Nephron progenitor cell (in vitro differentiated cells): ENCODE measurements at regions not wholly inside any gene's neighbourhood (a gene's known extent, or its start where the extent isn't known, plus 50 kb on each side); places are given as distances from the start of the nearest gene placed in this dataset.

ENCODE experiments used
- DNase-seq: peaks from one replicate; pipeline ENCODE4 v3.0.0; 2021
- H3K27ac Mint-ChIP-seq: 2 replicates; pipeline ENCODE4 v1.8.0; 2021; ENCODE audit warnings: mild to moderate bottlenecking, moderate library complexity, mixed read lengths
- H3K27me3 Mint-ChIP-seq: 2 replicates; pipeline ENCODE4 v1.8.0; 2021; ENCODE audit warnings: mild to moderate bottlenecking, low read depth, mixed read lengths; ENCODE audit not compliant: poor library complexity
- H3K36me3 Mint-ChIP-seq: 2 replicates; pipeline ENCODE4 v1.8.0; 2021; ENCODE audit warnings: low read depth, mixed read lengths
- H3K4me1 Mint-ChIP-seq: 2 replicates; pipeline ENCODE4 v1.8.0; 2021; ENCODE audit warnings: mixed read lengths
- H3K4me3 Mint-ChIP-seq: 2 replicates; pipeline ENCODE4 v1.8.0; 2021; ENCODE audit warnings: mild to moderate bottlenecking, moderate library complexity, mixed read lengths
- H3K9me3 Mint-ChIP-seq: 2 replicates; pipeline ENCODE4 v1.8.0; 2021; ENCODE audit warnings: mild to moderate bottlenecking, moderate library complexity, mixed read lengths
- TF ChIP-seq, protein P1 (sequence below): fragments of 200-600 bp; sonication (generic); IDR thresholded peaks from 2 replicates; pipeline ENCODE4 v1.5.0; 2021; ENCODE audit warnings: antibody characterized with exemption

GRCh38 chr2:145100301-145100700 lies 580.4 kb upstream of the ZEB2 start:
- TF ChIP-seq, protein P1, sequence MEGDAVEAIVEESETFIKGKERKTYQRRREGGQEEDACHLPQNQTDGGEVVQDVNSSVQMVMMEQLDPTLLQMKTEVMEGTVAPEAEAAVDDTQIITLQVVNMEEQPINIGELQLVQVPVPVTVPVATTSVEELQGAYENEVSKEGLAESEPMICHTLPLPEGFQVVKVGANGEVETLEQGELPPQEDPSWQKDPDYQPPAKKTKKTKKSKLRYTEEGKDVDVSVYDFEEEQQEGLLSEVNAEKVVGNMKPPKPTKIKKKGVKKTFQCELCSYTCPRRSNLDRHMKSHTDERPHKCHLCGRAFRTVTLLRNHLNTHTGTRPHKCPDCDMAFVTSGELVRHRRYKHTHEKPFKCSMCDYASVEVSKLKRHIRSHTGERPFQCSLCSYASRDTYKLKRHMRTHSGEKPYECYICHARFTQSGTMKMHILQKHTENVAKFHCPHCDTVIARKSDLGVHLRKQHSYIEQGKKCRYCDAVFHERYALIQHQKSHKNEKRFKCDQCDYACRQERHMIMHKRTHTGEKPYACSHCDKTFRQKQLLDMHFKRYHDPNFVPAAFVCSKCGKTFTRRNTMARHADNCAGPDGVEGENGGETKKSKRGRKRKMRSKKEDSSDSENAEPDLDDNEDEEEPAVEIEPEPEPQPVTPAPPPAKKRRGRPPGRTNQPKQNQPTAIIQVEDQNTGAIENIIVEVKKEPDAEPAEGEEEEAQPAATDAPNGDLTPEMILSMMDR: no peak
- no peaks in the 10 kb centered on the region for H3K36me3 Mint-ChIP-seq
- peaks cover 7% of the 10 kb centered on the region for H3K9me3 Mint-ChIP-seq
- no peak for DNase-seq
- H3K4me3 Mint-ChIP-seq: no peak overlapping the region
- no peak overlapping the region for H3K27ac Mint-ChIP-seq
- H3K27me3 Mint-ChIP-seq: no peaks in the 10 kb centered on the region
- H3K4me1 Mint-ChIP-seq: peaks cover 12% of the 10 kb centered on the region

GRCh38 chr2:145096582-145096981 lies 576.7 kb upstream of the ZEB2 start:
- no peaks in the 10 kb centered on the region for H3K4me1 Mint-ChIP-seq
- no peaks in the 10 kb centered on the region for H3K36me3 Mint-ChIP-seq
- H3K9me3 Mint-ChIP-seq: peaks cover 10% of the 10 kb centered on the region
- H3K4me3 Mint-ChIP-seq: no peak overlapping the region
- H3K27me3 Mint-ChIP-seq: no peaks in the 10 kb centered on the region
- TF ChIP-seq, protein P1: no peak
- DNase-seq: no peak
- H3K27ac Mint-ChIP-seq: no peak overlapping the region

DNA sequence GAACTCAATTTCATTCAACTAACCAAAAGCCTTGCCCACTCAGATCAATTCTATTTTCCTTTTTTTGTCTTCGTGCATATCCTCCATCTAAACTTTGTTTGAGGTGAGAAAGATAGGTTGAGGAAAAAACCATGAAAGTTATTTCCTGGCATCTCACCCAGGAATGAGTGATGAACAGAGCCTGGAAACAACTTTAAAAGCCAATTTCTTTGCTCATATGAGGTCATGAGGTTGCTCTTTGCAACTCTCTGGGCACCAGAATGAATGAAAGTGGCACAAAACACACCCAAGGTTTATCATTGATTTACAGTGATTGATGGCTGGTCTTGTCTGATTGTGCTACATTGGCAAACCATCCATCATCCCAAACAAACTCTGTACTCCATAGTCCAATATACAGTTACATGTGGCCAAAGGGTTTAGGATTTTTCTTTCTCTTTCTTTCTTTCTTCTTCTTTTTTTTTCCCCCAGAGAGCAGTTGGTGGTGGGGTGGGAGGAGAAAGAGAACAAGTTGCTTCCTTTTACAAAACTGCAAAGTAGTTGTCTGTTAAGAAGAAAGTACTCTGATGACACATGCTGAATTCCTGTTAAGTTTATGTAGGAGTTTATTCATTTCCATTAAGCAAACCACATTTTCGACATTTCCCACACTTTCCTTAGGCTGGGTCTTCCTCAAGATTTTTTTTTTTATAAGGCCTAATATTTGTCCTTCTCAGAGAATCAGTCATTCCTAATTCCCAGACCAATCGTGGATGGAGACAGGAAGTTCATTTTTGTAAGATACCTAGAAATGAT lies 575.9 kb upstream of the ZEB2 start:
- H3K27me3 Mint-ChIP-seq: no peaks in the 10 kb centered on the region
- no peak for DNase-seq
- no peak overlapping the region for H3K4me3 Mint-ChIP-seq
- TF ChIP-seq, protein P1: no peak
- peaks cover 16% of the 10 kb centered on the region for H3K9me3 Mint-ChIP-seq
- no peak overlapping the region for H3K27ac Mint-ChIP-seq
- H3K36me3 Mint-ChIP-seq: no peaks in the 10 kb centered on the region
- no peaks in the 10 kb centered on the region for H3K4me1 Mint-ChIP-seq

DNA sequence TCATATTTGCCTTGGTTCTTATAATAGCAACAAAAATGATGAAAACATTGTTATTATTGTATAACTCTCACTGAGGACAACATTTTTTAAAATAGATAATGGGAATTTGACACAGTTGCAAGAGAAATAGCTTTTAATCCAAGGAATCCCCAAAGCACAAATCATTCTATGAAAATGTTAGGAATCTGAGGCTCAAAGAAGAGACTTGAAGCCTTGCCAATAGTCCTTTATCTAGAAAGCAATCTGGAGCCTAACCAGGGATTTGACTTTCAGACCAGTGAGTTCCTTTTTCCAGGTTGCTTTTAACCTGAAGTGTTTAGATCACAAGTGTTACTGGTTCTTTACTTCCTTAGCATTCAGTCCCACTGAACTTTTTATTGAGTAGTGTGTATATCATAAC lies 574.5 kb upstream of the ZEB2 start:
- Mint-ChIP-seq H3K4me1 (no peaks in the 10 kb centered on the region), H3K9me3 (peaks cover 24% of the 10 kb centered on the region), H3K27me3 (no peaks in the 10 kb centered on the region), H3K4me3 (no peak overlapping the region), H3K27ac (no peak overlapping the region), H3K36me3 (no peaks in the 10 kb centered on the region)
- DNase-seq: no peak
- TF ChIP-seq, protein P1: no peak

GRCh38 chr2:145091967-145092366 lies 572.0 kb upstream of the ZEB2 start:
- no peak for DNase-seq
- TF ChIP-seq, protein P1: no peak
- H3K27ac Mint-ChIP-seq: no peak overlapping the region
- no peak overlapping the region for H3K4me3 Mint-ChIP-seq
- no peaks in the 10 kb centered on the region for H3K36me3 Mint-ChIP-seq
- peaks cover 24% of the 10 kb centered on the region for H3K9me3 Mint-ChIP-seq
- no peaks in the 10 kb centered on the region for H3K27me3 Mint-ChIP-seq
- H3K4me1 Mint-ChIP-seq: no peaks in the 10 kb centered on the region
